ENCODE measurements at regions not wholly inside any gene's neighbourhood (a gene's known extent, or its start where the extent isn't known, plus 50 kb on each side); places are given as distances from the start of the nearest gene placed in this dataset.

DNA sequence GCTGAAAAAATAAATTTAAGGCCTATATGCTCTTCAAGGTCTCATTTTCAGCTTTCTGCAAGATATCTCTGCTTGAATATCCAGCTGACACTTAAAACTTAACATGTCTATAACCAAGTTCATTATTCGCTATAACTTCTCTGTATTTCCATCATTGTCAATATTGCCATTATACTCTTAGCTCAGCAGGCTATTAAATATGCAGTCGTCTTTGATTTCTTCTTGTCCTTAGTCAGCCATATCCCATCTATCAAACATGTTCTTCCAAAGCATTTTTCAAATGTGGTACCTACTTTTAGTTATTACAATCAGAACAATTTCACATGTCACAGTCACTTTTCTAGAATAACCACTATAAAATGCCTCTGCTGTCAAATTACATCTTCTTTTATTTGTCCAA, 1364.1 kb downstream of the ARAP2 start:
- H3K4me3 ChIP-seq (ENCODE audit: low read depth, low read length), result no peak overlapping the region
- no peak for DNase-seq (ENCODE audit: low read depth)
- TF ChIP-seq, protein P1, sequence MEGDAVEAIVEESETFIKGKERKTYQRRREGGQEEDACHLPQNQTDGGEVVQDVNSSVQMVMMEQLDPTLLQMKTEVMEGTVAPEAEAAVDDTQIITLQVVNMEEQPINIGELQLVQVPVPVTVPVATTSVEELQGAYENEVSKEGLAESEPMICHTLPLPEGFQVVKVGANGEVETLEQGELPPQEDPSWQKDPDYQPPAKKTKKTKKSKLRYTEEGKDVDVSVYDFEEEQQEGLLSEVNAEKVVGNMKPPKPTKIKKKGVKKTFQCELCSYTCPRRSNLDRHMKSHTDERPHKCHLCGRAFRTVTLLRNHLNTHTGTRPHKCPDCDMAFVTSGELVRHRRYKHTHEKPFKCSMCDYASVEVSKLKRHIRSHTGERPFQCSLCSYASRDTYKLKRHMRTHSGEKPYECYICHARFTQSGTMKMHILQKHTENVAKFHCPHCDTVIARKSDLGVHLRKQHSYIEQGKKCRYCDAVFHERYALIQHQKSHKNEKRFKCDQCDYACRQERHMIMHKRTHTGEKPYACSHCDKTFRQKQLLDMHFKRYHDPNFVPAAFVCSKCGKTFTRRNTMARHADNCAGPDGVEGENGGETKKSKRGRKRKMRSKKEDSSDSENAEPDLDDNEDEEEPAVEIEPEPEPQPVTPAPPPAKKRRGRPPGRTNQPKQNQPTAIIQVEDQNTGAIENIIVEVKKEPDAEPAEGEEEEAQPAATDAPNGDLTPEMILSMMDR (conservative IDR thresholded peaks at IDR 0.05; ENCODE audit: low read depth, low read length), result no peak

DNA sequence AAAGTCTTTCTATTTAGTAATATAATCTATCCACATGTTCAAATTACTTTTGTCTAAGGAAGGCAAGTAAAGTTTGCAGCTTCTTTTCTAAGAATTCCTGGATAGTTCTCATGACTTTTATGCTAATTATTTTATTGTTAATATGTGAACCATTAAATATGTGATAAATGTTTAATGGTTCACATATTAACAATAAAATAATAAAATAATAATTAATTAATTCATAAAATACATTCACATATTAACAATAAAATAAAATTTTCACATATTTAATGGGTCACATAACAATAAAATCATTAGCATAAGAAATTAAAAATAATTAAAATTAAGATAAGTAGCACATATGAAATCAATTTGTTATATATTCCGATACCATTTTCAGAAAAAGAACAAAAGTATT, 1352.4 kb downstream of the ARAP2 start:
- TF ChIP-seq, protein P1 (conservative IDR thresholded peaks at IDR 0.05; ENCODE audit: low read depth, low read length), result no peak
- H3K4me3 ChIP-seq (ENCODE audit: low read depth, low read length), result no peak overlapping the region
- no peak for DNase-seq (ENCODE audit: low read depth)

DNA sequence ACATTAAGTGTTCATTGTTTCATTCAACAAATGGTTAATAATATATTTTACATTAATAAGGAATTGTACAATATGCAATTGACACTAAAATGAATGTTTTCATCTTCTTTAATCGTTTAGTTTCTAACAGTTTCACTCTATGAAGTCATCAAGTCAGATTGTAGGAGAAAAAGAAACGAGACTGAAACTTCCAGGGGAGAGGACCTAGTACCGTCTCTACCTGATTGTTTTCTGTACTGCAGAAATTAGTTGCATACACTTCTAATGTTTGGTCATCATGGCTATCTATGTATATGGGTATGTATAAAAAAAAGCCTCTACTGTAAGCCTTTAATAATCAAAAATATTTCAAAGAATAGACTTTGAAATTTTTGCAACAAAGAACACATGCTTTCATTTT, 1350.9 kb downstream of the ARAP2 start:
- no peak overlapping the region for H3K4me3 ChIP-seq (ENCODE audit: low read depth, low read length)
- TF ChIP-seq, protein P1 (conservative IDR thresholded peaks at IDR 0.05; ENCODE audit: low read depth, low read length), result no peak
- DNase-seq (ENCODE audit: low read depth), result no peak

DNA sequence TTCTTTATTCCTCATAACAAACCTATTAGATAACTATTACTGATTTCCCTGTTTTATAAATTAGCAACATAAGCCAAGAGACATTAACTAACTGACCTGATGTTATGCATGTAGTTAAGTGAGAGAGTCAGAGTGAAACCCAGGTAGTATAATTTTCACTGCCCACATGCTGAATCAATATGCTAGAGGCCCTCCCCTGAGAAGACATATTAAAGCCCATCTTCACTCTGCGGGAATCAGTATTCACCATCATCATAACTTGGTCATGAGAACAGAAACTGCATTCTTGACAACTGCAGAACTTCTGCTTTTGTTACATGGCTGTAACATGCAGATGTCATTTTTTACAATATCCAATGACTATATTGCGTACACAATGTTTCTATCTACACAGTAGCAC, 1324.3 kb downstream of the ARAP2 start:
- no peak overlapping the region for H3K4me3 ChIP-seq (ENCODE audit: low read depth, low read length)
- no peak for DNase-seq (ENCODE audit: low read depth)
- TF ChIP-seq, protein P1 (conservative IDR thresholded peaks at IDR 0.05; ENCODE audit: low read depth, low read length), result no peak

DNA sequence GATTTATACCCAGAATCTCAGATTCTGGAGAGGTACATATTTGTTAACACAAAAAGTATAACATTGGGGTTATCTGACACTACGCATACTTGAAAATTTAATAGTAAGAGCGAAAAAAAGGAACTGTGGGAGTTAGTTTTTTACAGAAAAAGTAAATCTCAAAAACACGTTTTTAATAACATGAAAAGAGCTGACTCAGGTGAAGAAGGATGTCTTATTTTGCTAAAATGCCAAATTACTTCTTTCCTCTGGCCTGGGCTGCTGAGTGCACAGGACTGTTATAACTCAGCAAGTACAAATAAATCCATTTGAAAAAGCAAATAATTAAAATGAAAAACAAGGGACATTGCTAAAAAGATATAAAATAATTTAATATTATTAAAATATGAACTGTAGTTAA, 1322.9 kb downstream of the ARAP2 start:
- TF ChIP-seq, protein P1 (conservative IDR thresholded peaks at IDR 0.05; ENCODE audit: low read depth, low read length), result no peak
- H3K4me3 ChIP-seq (ENCODE audit: low read depth, low read length), result no peak overlapping the region
- DNase-seq (ENCODE audit: low read depth), result no peak

DNA sequence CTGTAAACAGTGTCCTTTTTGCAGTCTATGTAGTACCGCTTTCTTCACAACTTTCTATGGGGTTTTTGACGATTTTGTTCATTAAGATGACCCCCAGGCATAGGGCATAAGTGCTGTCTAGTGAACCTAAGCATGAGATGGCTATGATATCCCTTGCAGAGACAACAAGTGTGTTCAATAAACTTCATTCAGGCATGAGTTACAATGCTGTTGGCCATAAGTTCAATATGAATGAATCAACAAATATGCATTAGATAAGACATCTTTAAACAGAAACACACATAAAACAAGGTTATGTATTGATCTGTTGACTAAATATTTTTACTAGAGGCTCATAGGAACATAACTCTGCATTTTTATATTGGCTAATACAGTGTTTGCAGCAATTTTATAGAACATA, 1322.0 kb downstream of the ARAP2 start:
- DNase-seq (ENCODE audit: low read depth), result no peak
- TF ChIP-seq, protein P1 (conservative IDR thresholded peaks at IDR 0.05; ENCODE audit: low read depth, low read length), result no peak
- H3K4me3 ChIP-seq (ENCODE audit: low read depth, low read length), result no peak overlapping the region

DNA sequence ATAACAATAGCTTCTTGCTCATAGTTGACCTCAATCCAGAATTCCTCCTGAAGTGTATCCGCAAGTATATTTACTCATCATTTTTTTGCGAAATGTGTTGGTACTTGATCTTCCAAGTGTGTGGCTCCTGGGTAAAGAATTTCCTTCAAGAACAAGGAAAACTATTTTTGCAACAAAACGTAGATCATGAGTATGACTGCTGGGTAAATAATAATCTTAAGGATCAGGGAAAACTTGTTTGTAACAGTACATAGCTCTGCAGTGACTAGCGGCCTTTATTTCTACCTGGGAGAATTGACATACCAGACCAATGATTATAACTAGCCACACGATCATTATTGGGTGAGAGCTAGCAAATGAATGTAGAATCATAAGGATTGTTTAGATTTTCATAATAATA, 1311.7 kb downstream of the ARAP2 start:
- DNase-seq (ENCODE audit: low read depth), result no peak
- H3K4me3 ChIP-seq (ENCODE audit: low read depth, low read length), result no peak overlapping the region
- TF ChIP-seq, protein P1 (conservative IDR thresholded peaks at IDR 0.05; ENCODE audit: low read depth, low read length), result no peak
